HL-60 (cell line): ENCODE measurements at regions not wholly inside any gene's neighbourhood (a gene's known extent, or its start where the extent isn't known, plus 50 kb on each side); places are given as distances from the start of the nearest gene placed in this dataset.

Experiments used
- DNase-seq, 2 experiments: peaks; one replicate each; pipeline ENCODE4 v3.0.0-alpha.2; 2010 to 2020; ENCODE audit warnings: low read depth in 1 of 2, low spot score in 1 of 2
- H3K27ac ChIP-seq: fragments of 250-450 bp; sonication (Bioruptor Pico); replicated peaks from 2 replicates; pipeline ENCODE4 v1.5.1; 2020; ENCODE audit warnings: mild to moderate bottlenecking, moderate library complexity
- H3K27me3 ChIP-seq: fragments of 250-450 bp; sonication (Bioruptor Pico); 2 replicates; pipeline ENCODE4 v1.5.1; 2021; ENCODE audit warnings: mild to moderate bottlenecking, moderate library complexity; ENCODE audit not compliant: insufficient read depth, poor library complexity, severe bottlenecking
- H3K4me3 ChIP-seq: replicated peaks from 2 replicates; pipeline ENCODE4 v1.5.1; 2011; ENCODE audit warnings: mild to moderate bottlenecking, control low read depth, low read length; ENCODE audit not compliant: insufficient read depth
- GABPA ChIP-seq: IDR thresholded peaks from 2 replicates; pipeline ENCODE4 v1.6.1; 2012; ENCODE audit warnings: low read depth
- POLR2AphosphoS5 ChIP-seq: IDR thresholded peaks from 2 replicates; pipeline ENCODE4 v1.6.1; 2012; ENCODE audit warnings: low read depth
- SPI1 ChIP-seq: IDR thresholded peaks from 2 replicates; pipeline ENCODE4 v1.6.1; 2012; ENCODE audit warnings: low read depth, mild to moderate bottlenecking, borderline replicate concordance
- TF ChIP-seq, protein P1 (sequence below): IDR thresholded peaks from 2 replicates; pipeline ENCODE4 v1.6.1; 2012; ENCODE audit warnings: low read depth; ENCODE audit not compliant: insufficient replicate concordance
- TF ChIP-seq, protein P2 (sequence below): IDR thresholded peaks from one replicate; pipeline ENCODE4 v1.5.1; 2011; ENCODE audit warnings: low read length, control low read depth, inconsistent platforms; ENCODE audit not compliant: insufficient read depth

DNA sequence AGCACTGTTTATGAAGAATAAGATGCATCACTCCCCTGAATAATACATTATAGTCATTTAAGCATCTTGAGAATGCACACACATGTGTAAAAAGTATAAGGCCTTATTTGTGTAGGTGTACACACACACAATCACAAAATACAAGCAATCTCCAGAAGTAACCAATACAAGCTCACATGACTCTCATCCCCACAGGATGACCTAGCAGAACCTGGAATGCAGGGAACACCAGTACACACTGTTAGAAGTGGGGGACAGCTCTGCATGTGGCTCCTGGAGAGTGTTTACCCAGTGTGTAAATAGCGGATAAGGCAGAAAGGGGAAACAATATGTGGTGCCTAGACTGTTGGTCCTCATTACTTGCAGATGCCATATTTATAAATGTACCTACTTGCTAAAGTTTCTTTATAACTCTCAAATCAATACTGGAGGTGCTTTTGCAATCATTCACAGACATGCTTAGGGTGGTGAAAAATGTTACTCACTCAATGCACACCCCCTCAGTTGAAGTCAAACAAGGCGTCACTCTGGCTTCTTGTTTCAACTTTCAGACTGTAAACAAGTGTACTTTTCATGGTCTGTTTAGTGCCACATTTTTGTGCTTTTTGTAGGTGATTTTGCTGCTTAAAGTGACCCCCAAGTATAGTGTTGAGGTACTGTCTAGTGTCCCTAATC is 73.1 kb downstream of the MAGEB17 start:
- no peak overlapping the region for H3K4me3 ChIP-seq
- TF ChIP-seq, protein P1, sequence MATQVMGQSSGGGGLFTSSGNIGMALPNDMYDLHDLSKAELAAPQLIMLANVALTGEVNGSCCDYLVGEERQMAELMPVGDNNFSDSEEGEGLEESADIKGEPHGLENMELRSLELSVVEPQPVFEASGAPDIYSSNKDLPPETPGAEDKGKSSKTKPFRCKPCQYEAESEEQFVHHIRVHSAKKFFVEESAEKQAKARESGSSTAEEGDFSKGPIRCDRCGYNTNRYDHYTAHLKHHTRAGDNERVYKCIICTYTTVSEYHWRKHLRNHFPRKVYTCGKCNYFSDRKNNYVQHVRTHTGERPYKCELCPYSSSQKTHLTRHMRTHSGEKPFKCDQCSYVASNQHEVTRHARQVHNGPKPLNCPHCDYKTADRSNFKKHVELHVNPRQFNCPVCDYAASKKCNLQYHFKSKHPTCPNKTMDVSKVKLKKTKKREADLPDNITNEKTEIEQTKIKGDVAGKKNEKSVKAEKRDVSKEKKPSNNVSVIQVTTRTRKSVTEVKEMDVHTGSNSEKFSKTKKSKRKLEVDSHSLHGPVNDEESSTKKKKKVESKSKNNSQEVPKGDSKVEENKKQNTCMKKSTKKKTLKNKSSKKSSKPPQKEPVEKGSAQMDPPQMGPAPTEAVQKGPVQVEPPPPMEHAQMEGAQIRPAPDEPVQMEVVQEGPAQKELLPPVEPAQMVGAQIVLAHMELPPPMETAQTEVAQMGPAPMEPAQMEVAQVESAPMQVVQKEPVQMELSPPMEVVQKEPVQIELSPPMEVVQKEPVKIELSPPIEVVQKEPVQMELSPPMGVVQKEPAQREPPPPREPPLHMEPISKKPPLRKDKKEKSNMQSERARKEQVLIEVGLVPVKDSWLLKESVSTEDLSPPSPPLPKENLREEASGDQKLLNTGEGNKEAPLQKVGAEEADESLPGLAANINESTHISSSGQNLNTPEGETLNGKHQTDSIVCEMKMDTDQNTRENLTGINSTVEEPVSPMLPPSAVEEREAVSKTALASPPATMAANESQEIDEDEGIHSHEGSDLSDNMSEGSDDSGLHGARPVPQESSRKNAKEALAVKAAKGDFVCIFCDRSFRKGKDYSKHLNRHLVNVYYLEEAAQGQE: no peak
- TF ChIP-seq SPI1 (no peak), POLR2AphosphoS5 (no peak), GABPA (no peak)
- TF ChIP-seq, protein P2, sequence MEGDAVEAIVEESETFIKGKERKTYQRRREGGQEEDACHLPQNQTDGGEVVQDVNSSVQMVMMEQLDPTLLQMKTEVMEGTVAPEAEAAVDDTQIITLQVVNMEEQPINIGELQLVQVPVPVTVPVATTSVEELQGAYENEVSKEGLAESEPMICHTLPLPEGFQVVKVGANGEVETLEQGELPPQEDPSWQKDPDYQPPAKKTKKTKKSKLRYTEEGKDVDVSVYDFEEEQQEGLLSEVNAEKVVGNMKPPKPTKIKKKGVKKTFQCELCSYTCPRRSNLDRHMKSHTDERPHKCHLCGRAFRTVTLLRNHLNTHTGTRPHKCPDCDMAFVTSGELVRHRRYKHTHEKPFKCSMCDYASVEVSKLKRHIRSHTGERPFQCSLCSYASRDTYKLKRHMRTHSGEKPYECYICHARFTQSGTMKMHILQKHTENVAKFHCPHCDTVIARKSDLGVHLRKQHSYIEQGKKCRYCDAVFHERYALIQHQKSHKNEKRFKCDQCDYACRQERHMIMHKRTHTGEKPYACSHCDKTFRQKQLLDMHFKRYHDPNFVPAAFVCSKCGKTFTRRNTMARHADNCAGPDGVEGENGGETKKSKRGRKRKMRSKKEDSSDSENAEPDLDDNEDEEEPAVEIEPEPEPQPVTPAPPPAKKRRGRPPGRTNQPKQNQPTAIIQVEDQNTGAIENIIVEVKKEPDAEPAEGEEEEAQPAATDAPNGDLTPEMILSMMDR: no peak
- peaks cover 3% of the 10 kb centered on the region for H3K27me3 ChIP-seq
- DNase-seq: no peak
- H3K27ac ChIP-seq: no peak overlapping the region

DNA sequence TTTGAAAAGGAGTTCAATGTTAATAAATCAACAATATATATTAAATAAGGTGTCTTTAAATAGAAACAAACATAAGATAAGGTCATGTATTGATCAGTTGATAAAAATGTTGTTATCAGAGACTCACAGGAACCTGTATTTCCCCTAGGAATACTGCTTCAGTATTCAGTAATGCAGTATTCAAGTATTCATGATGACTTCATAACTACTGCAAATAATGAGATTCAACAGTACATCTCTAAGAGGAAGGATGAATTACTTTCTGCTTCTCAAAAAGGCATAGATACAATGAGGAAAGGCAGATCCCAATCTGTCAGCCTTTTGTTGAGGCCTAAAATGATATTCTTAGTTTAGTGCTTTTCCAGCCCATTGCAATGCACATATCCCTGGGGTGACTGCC is 73.7 kb downstream of the MAGEB17 start:
- Histone ChIP-seq H3K4me3 (no peak overlapping the region), H3K27me3 (peaks cover 3% of the 10 kb centered on the region), H3K27ac (no peak overlapping the region)
- DNase-seq: no peak
- no peak for TF ChIP-seq GABPA

DNA sequence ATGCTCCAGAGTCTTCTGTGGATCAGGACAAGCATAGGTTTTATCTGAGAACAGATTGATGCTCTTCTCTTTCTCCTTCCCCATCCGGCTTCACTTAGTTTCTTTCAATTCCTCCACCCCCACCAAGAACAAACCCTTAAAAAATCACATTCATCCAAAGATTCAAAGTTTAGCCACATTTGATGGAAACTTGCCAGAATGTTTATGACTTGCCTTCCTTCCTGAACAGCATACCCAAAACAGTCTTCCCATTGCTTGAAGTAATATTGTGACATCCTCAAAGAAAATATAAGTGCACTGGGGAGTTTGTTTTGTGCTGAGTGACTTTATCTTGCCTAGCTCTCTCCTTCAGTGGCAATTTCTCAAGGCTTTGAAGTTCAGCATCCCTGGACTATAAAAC is 83.0 kb downstream of the MAGEB17 start:
- no peak overlapping the region for H3K4me3 ChIP-seq
- DNase-seq: no peak
- no peak overlapping the region for H3K27ac ChIP-seq
- TF ChIP-seq, protein P2: no peak
- TF ChIP-seq, protein P1: no peak
- TF ChIP-seq GABPA: no peak
- TF ChIP-seq POLR2AphosphoS5: no peak
- TF ChIP-seq SPI1: no peak
- no peaks in the 10 kb centered on the region for H3K27me3 ChIP-seq

DNA sequence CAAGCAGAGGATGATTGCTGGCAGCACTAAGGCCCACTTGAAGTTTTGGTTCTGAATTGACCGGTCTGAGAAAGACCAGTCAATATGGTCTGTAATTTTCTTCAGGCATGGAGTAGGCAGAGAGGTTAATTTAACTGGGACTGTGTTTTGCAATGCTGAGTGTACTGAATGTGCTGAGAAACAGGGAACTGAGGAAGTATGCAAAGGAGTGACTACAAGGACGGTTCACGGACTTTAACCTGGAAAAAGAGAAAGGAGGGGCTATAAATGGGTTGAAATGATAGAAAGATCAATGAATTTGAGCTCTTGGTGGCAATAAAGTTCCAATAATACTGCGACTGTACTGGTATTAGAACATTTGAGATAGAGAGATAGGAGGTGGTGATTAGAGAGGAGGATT is 84.5 kb downstream of the MAGEB17 start:
- TF ChIP-seq SPI1 (no peak), GABPA (no peak), POLR2AphosphoS5 (no peak)
- TF ChIP-seq, protein P1: no peak
- TF ChIP-seq, protein P2: no peak
- no peak overlapping the region for H3K27ac ChIP-seq
- H3K4me3 ChIP-seq: no peak overlapping the region
- DNase-seq: no peak
- no peaks in the 10 kb centered on the region for H3K27me3 ChIP-seq
